Upper lobe of right lung (tissue), 1 donor: ENCODE measurements at regions not wholly inside any gene's neighbourhood (a gene's known extent, or its start where the extent isn't known, plus 50 kb on each side); places are given as distances from the start of the nearest gene placed in this dataset.
"Not testable (repeated sequence)": the region's sequence is repeated elsewhere in the genome, so short reads cannot be mapped to it uniquely, and the experiment has no call there.

Experiments
- ATAC-seq: fragments of 200-7000 bp; cut with Tn5 transposase; one replicate; pipeline ENCODE4 v1.9.1; 2020; ENCODE audit warnings: mild to moderate bottlenecking, moderate library complexity
- DNase-seq: peaks from one replicate; pipeline ENCODE4 v3.0.0-alpha.2; 2020
- H3K27ac ChIP-seq: fragments of 200-600 bp; one replicate; pipeline ENCODE4 v1.8.0; 2022
- H3K27me3 ChIP-seq: fragments of 200-600 bp; one replicate; pipeline ENCODE4 v1.8.0; 2022; ENCODE audit warnings: mild to moderate bottlenecking
- H3K36me3 ChIP-seq: fragments of 200-600 bp; one replicate; pipeline ENCODE4 v1.8.0; 2022
- H3K4me1 ChIP-seq: fragments of 200-600 bp; one replicate; pipeline ENCODE4 v1.8.0; 2022
- H3K4me3 ChIP-seq: fragments of 200-600 bp; one replicate; pipeline ENCODE4 v1.8.0; 2022; ENCODE audit warnings: mild to moderate bottlenecking
- H3K9me3 ChIP-seq: fragments of 200-600 bp; one replicate; pipeline ENCODE4 v1.8.0; 2022
- intact Hi-C: fragments of 100-400 bp; cut with DNase I; formaldehyde crosslinking; loops from one replicate; pipeline ENCODE4 v1.11.0; 2022
- TF ChIP-seq, protein P1 (sequence below): fragments of 200-600 bp; IDR thresholded peaks from one replicate; pipeline ENCODE4 v1.8.0; 2022; ENCODE audit warnings: antibody characterized with exemption
- donor health status: DM: no; HTN: yes; CAD: no; lungs with severe emphysema.

DNA sequence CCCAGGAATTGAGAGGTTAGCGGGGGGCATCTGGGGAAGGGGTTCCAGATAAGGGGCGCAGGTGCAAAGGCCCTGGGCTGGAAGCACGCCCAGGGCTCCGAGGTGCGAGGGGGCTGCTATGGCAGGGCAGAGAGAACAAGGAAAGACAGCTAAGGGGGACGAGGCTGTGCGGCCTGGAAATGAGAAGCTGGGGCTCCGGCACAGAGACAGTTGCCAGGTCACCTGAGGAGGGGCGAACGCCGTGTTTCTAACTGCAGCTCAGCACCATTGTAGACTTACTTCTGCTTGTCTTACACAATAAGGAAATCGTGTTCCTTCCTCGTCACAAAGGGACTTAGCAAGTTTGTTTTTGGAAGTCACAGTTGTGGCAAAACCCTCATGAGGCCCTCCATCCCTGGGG is 68.9 kb upstream of the TBXT start:
- TF ChIP-seq, protein P1, sequence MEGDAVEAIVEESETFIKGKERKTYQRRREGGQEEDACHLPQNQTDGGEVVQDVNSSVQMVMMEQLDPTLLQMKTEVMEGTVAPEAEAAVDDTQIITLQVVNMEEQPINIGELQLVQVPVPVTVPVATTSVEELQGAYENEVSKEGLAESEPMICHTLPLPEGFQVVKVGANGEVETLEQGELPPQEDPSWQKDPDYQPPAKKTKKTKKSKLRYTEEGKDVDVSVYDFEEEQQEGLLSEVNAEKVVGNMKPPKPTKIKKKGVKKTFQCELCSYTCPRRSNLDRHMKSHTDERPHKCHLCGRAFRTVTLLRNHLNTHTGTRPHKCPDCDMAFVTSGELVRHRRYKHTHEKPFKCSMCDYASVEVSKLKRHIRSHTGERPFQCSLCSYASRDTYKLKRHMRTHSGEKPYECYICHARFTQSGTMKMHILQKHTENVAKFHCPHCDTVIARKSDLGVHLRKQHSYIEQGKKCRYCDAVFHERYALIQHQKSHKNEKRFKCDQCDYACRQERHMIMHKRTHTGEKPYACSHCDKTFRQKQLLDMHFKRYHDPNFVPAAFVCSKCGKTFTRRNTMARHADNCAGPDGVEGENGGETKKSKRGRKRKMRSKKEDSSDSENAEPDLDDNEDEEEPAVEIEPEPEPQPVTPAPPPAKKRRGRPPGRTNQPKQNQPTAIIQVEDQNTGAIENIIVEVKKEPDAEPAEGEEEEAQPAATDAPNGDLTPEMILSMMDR, result no peak
- peak; percentile 63 for DNase-seq
- Histone ChIP-seq H3K4me3 (no peak overlapping the region), H3K4me1 (peaks cover 7% of the 10 kb centered on the region), H3K27ac (no peak overlapping the region), H3K9me3 (no peaks in the 10 kb centered on the region), H3K36me3 (no peaks in the 10 kb centered on the region), H3K27me3 (no peaks in the 10 kb centered on the region)
- ATAC-seq, result peak; percentile 63
- intact Hi-C loops, result no loop called here

DNA sequence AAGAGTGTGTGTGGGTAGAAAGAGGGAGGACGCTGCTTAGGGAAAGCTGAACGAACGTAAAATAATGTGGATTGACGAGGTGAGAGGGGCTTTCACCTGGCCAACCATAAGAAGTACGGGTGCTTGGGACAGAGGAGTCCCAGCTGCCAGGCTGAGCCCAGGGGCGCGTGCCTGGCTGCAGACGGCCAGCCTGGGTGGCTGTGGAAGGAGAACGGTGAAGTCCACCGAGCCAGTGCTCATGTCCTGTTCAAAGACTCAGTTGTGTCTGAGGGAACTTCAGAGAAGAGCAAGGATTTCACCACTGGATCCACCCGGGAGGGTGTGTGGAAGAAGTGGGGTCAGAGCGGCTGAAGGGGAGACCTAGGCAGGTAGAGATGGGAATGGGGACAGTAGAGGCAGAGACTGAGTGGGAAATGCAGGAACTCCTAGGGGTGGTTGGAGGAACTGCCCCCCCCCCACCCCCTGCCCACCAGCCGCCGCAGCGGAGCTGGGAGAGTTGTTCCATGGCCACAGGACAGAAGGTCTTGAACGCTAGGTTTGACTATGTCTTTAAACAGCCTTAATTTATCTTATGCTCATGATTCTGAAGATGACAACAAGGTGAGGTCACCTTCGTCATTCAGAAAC is 68.1 kb upstream of the TBXT start:
- ATAC-seq (no peak), DNase-seq (no peak)
- intact Hi-C loops, result no loop called here
- H3K4me3 ChIP-seq, result no peak overlapping the region
- H3K4me1 ChIP-seq, result peaks cover 7% of the 10 kb centered on the region
- no peaks in the 10 kb centered on the region for H3K36me3 ChIP-seq
- H3K27ac ChIP-seq, result no peak overlapping the region
- H3K9me3 ChIP-seq, result no peaks in the 10 kb centered on the region
- TF ChIP-seq, protein P1, result no peak
- H3K27me3 ChIP-seq, result no peaks in the 10 kb centered on the region

DNA sequence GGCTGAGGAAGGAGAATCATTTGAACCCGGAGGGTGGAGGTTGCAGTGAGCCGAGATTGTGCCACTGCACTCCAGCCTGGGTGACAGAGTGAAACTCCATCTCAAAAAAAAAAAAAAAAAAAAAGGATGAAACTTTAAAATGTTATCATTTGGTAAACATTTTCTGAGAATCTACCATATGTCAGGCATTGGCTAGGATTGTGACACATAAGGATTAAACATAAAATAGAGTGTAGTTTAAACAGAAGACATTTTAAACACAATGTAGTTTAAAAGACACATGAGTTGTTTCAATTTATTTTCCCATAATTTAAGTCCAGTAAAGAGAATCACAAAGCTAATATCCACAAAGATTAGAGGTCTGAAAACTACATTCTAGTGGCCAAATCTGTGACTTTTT is 63.5 kb upstream of the TBXT start:
- intact Hi-C loops, H3K27me3 ChIP-seq: not testable (repeated sequence)

DNA sequence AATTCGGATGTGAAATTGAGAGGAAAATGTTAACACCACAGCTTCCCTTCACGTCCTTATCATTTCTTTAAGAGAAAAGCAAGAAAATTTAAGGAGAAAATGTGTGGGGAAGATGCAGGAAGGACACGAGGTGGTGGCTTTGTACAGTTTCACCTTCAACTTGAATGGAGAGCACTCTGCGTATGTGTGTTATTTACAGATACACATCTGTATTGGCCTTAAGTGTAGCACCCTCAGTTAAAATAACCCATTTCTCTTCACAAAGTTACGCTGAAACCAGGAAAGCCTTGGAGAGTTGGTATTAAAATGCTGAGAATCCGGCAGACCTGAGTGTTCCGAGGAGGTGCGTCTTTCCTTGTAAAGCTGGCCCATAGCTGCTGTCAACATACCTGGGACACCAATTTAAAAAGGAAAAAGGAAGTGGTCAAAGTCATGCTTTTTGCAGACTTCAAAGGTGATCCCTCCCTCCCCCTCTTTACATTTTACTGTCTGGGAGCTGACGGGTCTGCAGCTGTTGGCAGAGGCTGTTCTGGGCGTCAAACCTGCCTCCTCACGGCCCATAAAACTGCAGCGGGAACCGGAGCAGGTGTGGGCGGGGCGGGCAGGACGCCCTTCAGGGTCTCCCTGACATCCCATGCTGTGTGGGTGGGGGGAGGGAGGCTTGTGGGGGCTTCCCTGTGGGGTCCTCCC is 61.3 kb upstream of the TBXT start:
- Histone ChIP-seq H3K4me1 (no peaks in the 10 kb centered on the region), H3K27me3 (peaks cover 11% of the 10 kb centered on the region), H3K36me3 (no peaks in the 10 kb centered on the region), H3K9me3 (no peaks in the 10 kb centered on the region), H3K27ac (no peak overlapping the region), H3K4me3 (no peak overlapping the region)
- TF ChIP-seq, protein P1, result no peak
- ATAC-seq (no peak), DNase-seq (no peak)
- intact Hi-C loops, result no loop called here

More for the DNA sequence above, 63.5 kb upstream of the TBXT start:
- H3K27ac ChIP-seq, H3K9me3 ChIP-seq, H3K36me3 ChIP-seq, H3K4me3 ChIP-seq, H3K4me1 ChIP-seq, ATAC-seq, DNase-seq: not testable (repeated sequence)

DNA sequence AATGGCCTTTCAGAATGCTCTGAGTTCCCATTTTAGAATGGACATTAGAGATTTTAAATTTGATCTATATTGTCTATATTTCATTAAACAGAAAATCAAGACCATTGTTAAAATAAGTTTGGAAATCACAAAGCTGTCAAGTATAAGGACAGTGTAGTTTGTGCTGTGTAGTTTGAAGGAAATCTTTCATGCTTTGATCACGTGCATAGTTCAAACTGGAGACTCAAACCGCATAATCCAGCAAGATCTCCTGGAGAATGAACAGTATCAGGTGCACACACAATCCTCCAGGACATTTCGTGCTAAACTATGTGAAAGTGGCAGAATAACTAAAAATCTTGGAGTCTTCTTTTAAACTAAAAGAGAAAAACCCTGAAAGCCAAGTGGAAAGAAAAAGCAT is 60.8 kb upstream of the TBXT start:
- H3K36me3 ChIP-seq, result no peaks in the 10 kb centered on the region
- H3K4me3 ChIP-seq, result no peak overlapping the region
- DNase-seq (no peak), ATAC-seq (no peak)
- no peak overlapping the region for H3K27ac ChIP-seq
- peaks cover 11% of the 10 kb centered on the region for H3K27me3 ChIP-seq
- H3K9me3 ChIP-seq, result no peaks in the 10 kb centered on the region
- TF ChIP-seq, protein P1, result no peak
- H3K4me1 ChIP-seq, result no peaks in the 10 kb centered on the region
- intact Hi-C loops, result no loop called here

DNA sequence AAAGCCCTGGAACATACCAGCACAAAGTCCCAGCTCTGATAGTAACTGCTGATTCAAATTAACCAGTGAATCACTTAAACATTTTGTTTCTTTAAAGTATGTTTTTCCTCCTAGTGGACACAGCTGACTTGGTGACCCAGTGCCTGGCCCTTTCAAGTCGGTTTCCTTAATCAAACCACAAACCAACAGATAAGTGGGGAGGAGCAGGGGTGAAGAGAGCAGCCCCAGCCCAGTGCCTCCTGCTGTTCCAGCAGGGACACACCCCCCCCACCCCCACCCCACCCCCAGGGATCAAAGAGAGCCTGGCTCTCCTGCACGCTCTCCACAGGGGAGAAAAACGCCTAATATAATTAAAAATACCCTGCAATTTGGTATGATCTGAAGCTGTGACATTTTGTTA is 55.4 kb upstream of the TBXT start:
- DNase-seq (no peak), ATAC-seq (no peak)
- Histone ChIP-seq H3K4me3 (no peak overlapping the region), H3K36me3 (no peaks in the 10 kb centered on the region), H3K27me3 (peaks cover 11% of the 10 kb centered on the region), H3K9me3 (no peaks in the 10 kb centered on the region), H3K4me1 (no peaks in the 10 kb centered on the region), H3K27ac (no peak overlapping the region)
- TF ChIP-seq, protein P1, result no peak
- intact Hi-C loops, result no loop called here
